ENCODE measurements at regions not wholly inside any gene's neighbourhood (a gene's known extent, or its start where the extent isn't known, plus 50 kb on each side); places are given as distances from the start of the nearest gene placed in this dataset.
"Not testable (repeated sequence)": the region's sequence is repeated elsewhere in the genome, so short reads cannot be mapped to it uniquely, and the experiment has no call there.

GRCh38 chr1:101121504-101121903, 95.9 kb upstream of the DPH5 start:
- Histone ChIP-seq H3K9me3 (no peaks in the 10 kb centered on the region), H3K4me3 (no peak overlapping the region), H3K27ac (no peak overlapping the region), H3K4me1 (no peaks in the 10 kb centered on the region), H3K36me3 (no peaks in the 10 kb centered on the region), H3K27me3 (no peaks in the 10 kb centered on the region)
- no peak for DNase-seq (ENCODE audit: low spot score in 2 of 2)
- 85 to 94% methylated on average over 1 of the region's 1 CpG for WGBS, 2 donors
- TF ChIP-seq, protein P1, sequence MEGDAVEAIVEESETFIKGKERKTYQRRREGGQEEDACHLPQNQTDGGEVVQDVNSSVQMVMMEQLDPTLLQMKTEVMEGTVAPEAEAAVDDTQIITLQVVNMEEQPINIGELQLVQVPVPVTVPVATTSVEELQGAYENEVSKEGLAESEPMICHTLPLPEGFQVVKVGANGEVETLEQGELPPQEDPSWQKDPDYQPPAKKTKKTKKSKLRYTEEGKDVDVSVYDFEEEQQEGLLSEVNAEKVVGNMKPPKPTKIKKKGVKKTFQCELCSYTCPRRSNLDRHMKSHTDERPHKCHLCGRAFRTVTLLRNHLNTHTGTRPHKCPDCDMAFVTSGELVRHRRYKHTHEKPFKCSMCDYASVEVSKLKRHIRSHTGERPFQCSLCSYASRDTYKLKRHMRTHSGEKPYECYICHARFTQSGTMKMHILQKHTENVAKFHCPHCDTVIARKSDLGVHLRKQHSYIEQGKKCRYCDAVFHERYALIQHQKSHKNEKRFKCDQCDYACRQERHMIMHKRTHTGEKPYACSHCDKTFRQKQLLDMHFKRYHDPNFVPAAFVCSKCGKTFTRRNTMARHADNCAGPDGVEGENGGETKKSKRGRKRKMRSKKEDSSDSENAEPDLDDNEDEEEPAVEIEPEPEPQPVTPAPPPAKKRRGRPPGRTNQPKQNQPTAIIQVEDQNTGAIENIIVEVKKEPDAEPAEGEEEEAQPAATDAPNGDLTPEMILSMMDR (IDR thresholded peaks at IDR 0.05): no peak
- TF ChIP-seq EP300 (IDR thresholded peaks at IDR 0.05): no peak
- TF ChIP-seq POLR2A (IDR thresholded peaks at IDR 0.05): no peak

DNA sequence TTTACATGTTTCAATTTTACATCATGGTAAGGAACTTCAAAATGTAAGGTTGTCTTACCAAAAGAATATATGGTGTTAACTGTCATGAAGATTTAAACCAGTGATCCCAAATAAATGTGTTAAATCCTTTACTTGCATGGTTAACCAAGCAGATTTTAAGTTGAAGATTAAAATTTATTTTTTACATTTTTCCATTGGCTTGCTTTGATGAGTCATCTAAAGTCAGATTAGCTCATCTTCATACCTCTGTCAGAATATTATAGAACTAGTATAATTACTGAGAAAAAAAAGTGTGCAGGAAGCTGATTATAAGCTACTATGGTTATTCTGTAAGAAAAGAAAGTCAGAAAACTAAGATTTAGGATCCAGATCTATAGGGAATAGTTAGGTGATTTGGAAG, 95.3 kb upstream of the DPH5 start:
- Histone ChIP-seq H3K36me3 (no peaks in the 10 kb centered on the region), H3K27ac (no peak overlapping the region), H3K4me3 (no peak overlapping the region), H3K4me1 (no peaks in the 10 kb centered on the region), H3K9me3 (no peaks in the 10 kb centered on the region), H3K27me3 (no peaks in the 10 kb centered on the region)
- no peak for DNase-seq (ENCODE audit: low spot score in 2 of 2)
- TF ChIP-seq POLR2A (IDR thresholded peaks at IDR 0.05): no peak

- Histone ChIP-seq H3K36me3 (no peaks in the 10 kb centered on the region), H3K4me3 (no peak overlapping the region), H3K27me3 (no peaks in the 10 kb centered on the region), H3K9me3 (no peaks in the 10 kb centered on the region), H3K4me1 (no peaks in the 10 kb centered on the region), H3K27ac (no peak overlapping the region)
- TF ChIP-seq POLR2A (IDR thresholded peaks at IDR 0.05): no peak
- no peak for TF ChIP-seq EP300 (IDR thresholded peaks at IDR 0.05)
- TF ChIP-seq, protein P1 (IDR thresholded peaks at IDR 0.05): no peak
- WGBS, 2 donors: 81 to 84% methylated on average over 4 of the region's 4 CpGs
- DNase-seq (ENCODE audit: low spot score in 2 of 2): no peak
These were observed 93.7 kb upstream of the DPH5 start for GRCh38 chr1:101119289-101119688.

DNA sequence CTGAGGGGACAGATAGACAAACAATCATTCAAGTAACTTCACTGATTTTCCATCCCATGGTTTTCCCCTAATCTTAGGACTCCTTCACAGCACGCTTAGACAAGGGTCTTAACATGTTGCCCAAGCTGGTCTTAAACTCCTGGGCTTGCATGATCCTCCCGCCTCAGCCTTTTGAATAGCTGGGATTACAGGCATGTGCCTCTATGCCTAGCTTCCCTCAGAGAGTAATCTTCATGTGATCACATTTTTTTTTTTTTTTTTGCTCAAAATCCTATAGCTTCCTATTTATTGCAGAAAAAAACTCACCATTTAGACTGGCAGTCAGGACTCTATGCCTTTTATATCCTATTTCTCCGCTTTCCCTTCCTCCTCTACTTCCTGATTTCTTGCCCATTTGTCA, 90.4 kb upstream of the DPH5 start:
- H3K4me3 ChIP-seq: no peak overlapping the region
- DNase-seq (ENCODE audit: low spot score in 2 of 2): no peak
- H3K36me3 ChIP-seq: no peaks in the 10 kb centered on the region
- WGBS, 2 donors: 86 to 88% methylated on average over 3 of the region's 3 CpGs
- TF ChIP-seq POLR2A (IDR thresholded peaks at IDR 0.05) (no peak), EP300 (IDR thresholded peaks at IDR 0.05) (no peak)
- TF ChIP-seq, protein P1 (IDR thresholded peaks at IDR 0.05): no peak
- no peaks in the 10 kb centered on the region for H3K27me3 ChIP-seq
- no peaks in the 10 kb centered on the region for H3K4me1 ChIP-seq
- H3K9me3 ChIP-seq: no peaks in the 10 kb centered on the region
- no peak overlapping the region for H3K27ac ChIP-seq

GRCh38 chr1:101115112-101115511, 89.5 kb upstream of the DPH5 start:
- no peaks in the 10 kb centered on the region for H3K4me1 ChIP-seq
- WGBS, 2 donors: 75 to 90% methylated on average over 1 of the region's 1 CpG
- DNase-seq (ENCODE audit: low spot score in 2 of 2): no peak
- H3K36me3 ChIP-seq: no peaks in the 10 kb centered on the region
- H3K4me3 ChIP-seq: no peak overlapping the region
- no peak overlapping the region for H3K27ac ChIP-seq
- no peaks in the 10 kb centered on the region for H3K9me3 ChIP-seq
- TF ChIP-seq POLR2A (IDR thresholded peaks at IDR 0.05) (no peak), EP300 (IDR thresholded peaks at IDR 0.05) (no peak)
- TF ChIP-seq, protein P1 (IDR thresholded peaks at IDR 0.05): no peak
- H3K27me3 ChIP-seq: no peaks in the 10 kb centered on the region

- H3K27me3 ChIP-seq; DNase-seq (ENCODE audit: low spot score in 2 of 2); H3K9me3 ChIP-seq; H3K36me3 ChIP-seq; H3K4me1 ChIP-seq; H3K27ac ChIP-seq; H3K4me3 ChIP-seq: not testable (repeated sequence)
- 90 to 95% methylated on average over 2 of the region's 2 CpGs for WGBS, 2 donors
These were observed 88.5 kb upstream of the DPH5 start for GRCh38 chr1:101114128-101114527.

Measured in tibial nerve (tissue), 4 donors.